Ovary (tissue), 3 donors: ENCODE measurements at regions not wholly inside any gene's neighbourhood (a gene's known extent, or its start where the extent isn't known, plus 50 kb on each side); places are given as distances from the start of the nearest gene placed in this dataset.

Experiments
- CTCF ChIP-seq, 3 donors: fragments of 450-650 bp in 2 of 3; fragments of 200-600 bp in 1 of 3; IDR thresholded peaks; one replicate each; pipeline versions ENCODE4 v1.5.1 to v1.8.0; 2016 to 2022; ENCODE audit warnings: antibody characterized with exemption in 3 of 3, mild to moderate bottlenecking in 1 of 3
- EP300 ChIP-seq: sonication (generic); formaldehyde crosslinking; IDR thresholded peaks from one replicate; pipeline ENCODE4 v1.6.1; 2017; ENCODE audit warnings: antibody characterized with exemption
- POLR2A ChIP-seq: fragments of 450-650 bp; IDR thresholded peaks from one replicate; pipeline ENCODE4 v1.6.1; 2017; ENCODE audit warnings: antibody characterized with exemption, mild to moderate bottlenecking, moderate library complexity
- donor health status: DM: no; HTN: no; CAD: no.

- TF ChIP-seq CTCF (IDR thresholded peaks at IDR 0.05) (no peak), POLR2A (no peak), EP300 (no peak)
These were observed 357.2 kb downstream of the USP25 start for GRCh38 chr21:16086936-16087335.
